ENCODE measurements at regions not wholly inside any gene's neighbourhood (a gene's known extent, or its start where the extent isn't known, plus 50 kb on each side); places are given as distances from the start of the nearest gene placed in this dataset.
"Not testable (repeated sequence)": the region's sequence is repeated elsewhere in the genome, so short reads cannot be mapped to it uniquely, and the experiment has no call there.

DNA sequence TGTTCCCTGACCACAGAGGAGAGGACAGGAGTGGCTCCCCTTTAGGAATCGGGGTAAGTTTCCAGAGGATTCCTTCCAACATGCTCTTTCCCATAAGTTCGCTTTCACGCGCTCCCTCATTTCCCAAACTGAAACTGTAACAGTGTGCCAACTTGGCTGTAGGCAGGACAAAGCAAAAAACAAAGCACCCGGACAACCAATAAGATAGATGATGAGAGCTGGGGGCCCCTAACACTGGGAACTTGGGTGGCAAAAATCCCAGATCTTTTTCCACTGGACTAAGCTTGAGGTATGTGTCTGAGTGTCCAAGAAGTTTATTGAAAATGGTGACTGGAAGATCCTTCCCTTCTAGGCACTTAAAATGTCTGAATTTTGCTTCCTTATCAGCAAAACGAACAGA, 258.7 kb upstream of the IL12B start:
- no peaks in the 10 kb centered on the region for H3K79me2 ChIP-seq (ENCODE audit: low read length)
- H3K27ac ChIP-seq (ENCODE audit: low read length), result no peak overlapping the region
- TF ChIP-seq, protein P1, sequence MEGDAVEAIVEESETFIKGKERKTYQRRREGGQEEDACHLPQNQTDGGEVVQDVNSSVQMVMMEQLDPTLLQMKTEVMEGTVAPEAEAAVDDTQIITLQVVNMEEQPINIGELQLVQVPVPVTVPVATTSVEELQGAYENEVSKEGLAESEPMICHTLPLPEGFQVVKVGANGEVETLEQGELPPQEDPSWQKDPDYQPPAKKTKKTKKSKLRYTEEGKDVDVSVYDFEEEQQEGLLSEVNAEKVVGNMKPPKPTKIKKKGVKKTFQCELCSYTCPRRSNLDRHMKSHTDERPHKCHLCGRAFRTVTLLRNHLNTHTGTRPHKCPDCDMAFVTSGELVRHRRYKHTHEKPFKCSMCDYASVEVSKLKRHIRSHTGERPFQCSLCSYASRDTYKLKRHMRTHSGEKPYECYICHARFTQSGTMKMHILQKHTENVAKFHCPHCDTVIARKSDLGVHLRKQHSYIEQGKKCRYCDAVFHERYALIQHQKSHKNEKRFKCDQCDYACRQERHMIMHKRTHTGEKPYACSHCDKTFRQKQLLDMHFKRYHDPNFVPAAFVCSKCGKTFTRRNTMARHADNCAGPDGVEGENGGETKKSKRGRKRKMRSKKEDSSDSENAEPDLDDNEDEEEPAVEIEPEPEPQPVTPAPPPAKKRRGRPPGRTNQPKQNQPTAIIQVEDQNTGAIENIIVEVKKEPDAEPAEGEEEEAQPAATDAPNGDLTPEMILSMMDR (IDR thresholded peaks at IDR 0.05; ENCODE audit: low read length), result no peak
- no peak for TF ChIP-seq EZH2phosphoT487 (IDR thresholded peaks at IDR 0.05; ENCODE audit: low read length)
- TF ChIP-seq EZH2 (optimal IDR thresholded peaks at IDR 0.05; ENCODE audit: low read depth, low read length), result no peak
- H2AFZ ChIP-seq (ENCODE audit: low read length), result no peak overlapping the region
- H3K9me2 ChIP-seq (replicated peaks; ENCODE audit: insufficient read depth, low read length), result no peaks in the 10 kb centered on the region
- no peaks in the 10 kb centered on the region for H3K27me3 ChIP-seq (replicated peaks; ENCODE audit: insufficient read depth, low read length)
- H3K36me3 ChIP-seq (replicated peaks; ENCODE audit: insufficient read depth, low read length), result no peaks in the 10 kb centered on the region
- no peak overlapping the region for H3K4me3 ChIP-seq (ENCODE audit: low read length)
- DNase-seq, result no peak
- H3K4me2 ChIP-seq (ENCODE audit: low read depth, low read length), result no peak overlapping the region
- H3K9ac ChIP-seq (ENCODE audit: low read length), result no peak overlapping the region
- no peaks in the 10 kb centered on the region for H3K9me3 ChIP-seq (replicated peaks; ENCODE audit: insufficient read depth, low read length)
- H3K4me1 ChIP-seq (ENCODE audit: low read length), result no peaks in the 10 kb centered on the region
- no peaks in the 10 kb centered on the region for H4K20me1 ChIP-seq (ENCODE audit: insufficient read depth, low read length)
- no peaks in the 10 kb centered on the region for H3F3A ChIP-seq (ENCODE audit: insufficient read depth, low read length)

DNA sequence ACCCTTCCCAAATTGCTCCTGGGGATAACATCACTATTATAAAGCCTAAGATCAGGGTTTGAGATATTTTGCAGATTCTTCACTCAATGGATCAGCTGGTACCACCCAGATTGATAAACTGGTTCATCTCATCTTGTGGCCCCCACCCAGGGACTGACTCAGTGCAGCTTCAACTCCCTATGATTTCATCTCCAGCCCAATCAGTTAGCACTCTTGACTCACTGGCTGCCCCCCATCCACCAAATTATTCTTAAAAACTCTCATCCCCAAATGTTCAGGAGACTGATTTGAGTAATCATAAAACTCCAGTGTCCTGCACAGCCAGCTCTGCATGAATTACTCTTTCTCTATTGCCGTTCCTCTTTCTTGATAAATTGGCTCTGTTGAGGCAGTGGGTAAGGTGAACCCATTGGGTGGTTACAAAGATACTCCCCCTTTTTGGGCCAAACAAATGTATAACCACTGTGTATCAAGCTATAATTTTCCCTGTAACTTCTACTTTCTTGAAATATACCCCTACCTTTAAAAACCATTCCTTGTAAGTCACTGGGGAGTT, 263.3 kb upstream of the IL12B start:
- no peaks in the 10 kb centered on the region for H3K79me2 ChIP-seq (ENCODE audit: low read length)
- no peaks in the 10 kb centered on the region for H3K9me3 ChIP-seq (replicated peaks; ENCODE audit: insufficient read depth, low read length)

DNA sequence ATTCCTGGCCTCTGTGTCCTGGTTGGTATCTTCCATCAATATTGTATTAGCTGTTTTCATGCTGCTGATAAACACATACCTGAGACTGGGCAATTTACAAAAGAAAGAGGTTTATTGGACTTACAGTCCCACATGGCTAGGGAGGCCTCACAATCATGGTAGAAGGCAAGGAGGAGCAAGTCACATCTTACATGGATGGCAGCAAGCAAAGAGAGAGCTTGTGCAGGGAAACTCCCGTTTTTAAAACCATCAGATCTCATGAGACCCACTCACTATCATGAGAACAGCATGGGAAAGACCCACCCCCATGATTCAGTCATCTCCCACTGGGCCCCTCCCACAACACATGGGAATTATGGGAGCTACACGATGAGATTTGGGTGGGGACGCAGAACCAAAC, 265.3 kb upstream of the IL12B start:
- H4K20me1 ChIP-seq (ENCODE audit: insufficient read depth, low read length); H3K27ac ChIP-seq (ENCODE audit: low read length); H3K36me3 ChIP-seq (replicated peaks; ENCODE audit: insufficient read depth, low read length); H3K9ac ChIP-seq (ENCODE audit: low read length); H2AFZ ChIP-seq (ENCODE audit: low read length); H3K4me3 ChIP-seq (ENCODE audit: low read length); DNase-seq; H3F3A ChIP-seq (ENCODE audit: insufficient read depth, low read length); H3K27me3 ChIP-seq (replicated peaks; ENCODE audit: insufficient read depth, low read length); H3K79me2 ChIP-seq (ENCODE audit: low read length); H3K4me1 ChIP-seq (ENCODE audit: low read length); H3K9me3 ChIP-seq (replicated peaks; ENCODE audit: insufficient read depth, low read length); H3K4me2 ChIP-seq (ENCODE audit: low read depth, low read length); H3K9me2 ChIP-seq (replicated peaks; ENCODE audit: insufficient read depth, low read length): not testable (repeated sequence)

More for the DNA sequence above, 263.3 kb upstream of the IL12B start:
- Histone ChIP-seq H4K20me1 (ENCODE audit: insufficient read depth, low read length) (no peaks in the 10 kb centered on the region), H3K9me2 (replicated peaks; ENCODE audit: insufficient read depth, low read length) (no peaks in the 10 kb centered on the region), H3K9ac (ENCODE audit: low read length) (no peak overlapping the region), H2AFZ (ENCODE audit: low read length) (no peak overlapping the region), H3K4me2 (ENCODE audit: low read depth, low read length) (no peak overlapping the region), H3K27me3 (replicated peaks; ENCODE audit: insufficient read depth, low read length) (no peaks in the 10 kb centered on the region), H3K4me1 (ENCODE audit: low read length) (no peaks in the 10 kb centered on the region), H3K36me3 (replicated peaks; ENCODE audit: insufficient read depth, low read length) (no peaks in the 10 kb centered on the region), H3K27ac (ENCODE audit: low read length) (no peak overlapping the region), H3F3A (ENCODE audit: insufficient read depth, low read length) (no peaks in the 10 kb centered on the region), H3K4me3 (ENCODE audit: low read length) (no peak overlapping the region)
- TF ChIP-seq EZH2phosphoT487 (IDR thresholded peaks at IDR 0.05; ENCODE audit: low read length), result no peak
- TF ChIP-seq, protein P1 (IDR thresholded peaks at IDR 0.05; ENCODE audit: low read length), result no peak
- TF ChIP-seq EZH2 (optimal IDR thresholded peaks at IDR 0.05; ENCODE audit: low read depth, low read length), result no peak
- no peak for DNase-seq

DNA sequence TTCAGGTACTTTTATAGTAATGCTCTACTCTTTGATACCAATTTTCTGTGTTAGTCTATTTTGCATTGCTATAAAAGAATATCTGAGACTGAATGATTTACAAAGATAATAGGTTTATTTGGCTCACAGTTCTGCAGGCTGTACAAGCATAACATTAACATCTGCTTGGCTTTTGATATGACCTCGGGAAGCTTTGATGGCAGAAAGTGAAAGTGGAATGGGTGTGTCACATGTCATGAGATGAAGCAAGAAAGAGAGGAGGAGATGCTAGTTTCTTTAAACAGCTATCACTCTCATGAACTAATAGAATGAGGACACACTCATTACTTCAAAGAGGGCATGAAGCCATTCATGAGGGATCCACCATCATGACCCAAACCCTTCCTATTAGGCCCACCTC, 270.9 kb upstream of the IL12B start:
- DNase-seq, result no peak
- TF ChIP-seq EZH2 (optimal IDR thresholded peaks at IDR 0.05; ENCODE audit: low read depth, low read length), result no peak
- TF ChIP-seq EZH2phosphoT487 (IDR thresholded peaks at IDR 0.05; ENCODE audit: low read length), result no peak
- TF ChIP-seq, protein P1 (IDR thresholded peaks at IDR 0.05; ENCODE audit: low read length), result no peak
- H4K20me1 ChIP-seq (ENCODE audit: insufficient read depth, low read length), result no peaks in the 10 kb centered on the region
- no peak overlapping the region for H3K9ac ChIP-seq (ENCODE audit: low read length)
- H2AFZ ChIP-seq (ENCODE audit: low read length), result no peak overlapping the region
- no peaks in the 10 kb centered on the region for H3F3A ChIP-seq (ENCODE audit: insufficient read depth, low read length)
- no peaks in the 10 kb centered on the region for H3K36me3 ChIP-seq (replicated peaks; ENCODE audit: insufficient read depth, low read length)
- no peaks in the 10 kb centered on the region for H3K9me2 ChIP-seq (replicated peaks; ENCODE audit: insufficient read depth, low read length)
- H3K4me2 ChIP-seq (ENCODE audit: low read depth, low read length), result no peak overlapping the region
- no peaks in the 10 kb centered on the region for H3K9me3 ChIP-seq (replicated peaks; ENCODE audit: insufficient read depth, low read length)
- no peak overlapping the region for H3K4me3 ChIP-seq (ENCODE audit: low read length)
- no peaks in the 10 kb centered on the region for H3K27me3 ChIP-seq (replicated peaks; ENCODE audit: insufficient read depth, low read length)
- H3K4me1 ChIP-seq (ENCODE audit: low read length), result no peaks in the 10 kb centered on the region
- H3K79me2 ChIP-seq (ENCODE audit: low read length), result no peaks in the 10 kb centered on the region
- no peak overlapping the region for H3K27ac ChIP-seq (ENCODE audit: low read length)
